ENCODE measurements at regions not wholly inside any gene's neighbourhood (a gene's known extent, or its start where the extent isn't known, plus 50 kb on each side); places are given as distances from the start of the nearest gene placed in this dataset.

GRCh38 chr12:107319533-107320032 lies 226.2 kb upstream of the CRY1 start:
- Histone ChIP-seq H4K20me1 (replicated peaks; ENCODE audit: control insufficient read depth, insufficient read depth, low read length) (no peaks in the 10 kb centered on the region; the same call in 1 of the 2 replicates), H3K9ac (ENCODE audit: insufficient read depth in 1 of 2, low read depth in 2 of 2, low read length in 2 of 2) (no peak overlapping the region), H3K4me3 (no peak overlapping the region), H3K9me1 (ENCODE audit: control insufficient read depth, insufficient read depth, low read length) (no peaks in the 10 kb centered on the region), H2AFZ (ENCODE audit: low read depth, low read length) (no peak overlapping the region), H3K4me2 (ENCODE audit: insufficient read depth, low read length) (no peak overlapping the region), H3K79me2 (ENCODE audit: control insufficient read depth, insufficient read depth, low read length) (no peaks in the 10 kb centered on the region), H3K36me3 (ENCODE audit: control insufficient read depth, insufficient read depth, low read length) (no peaks in the 10 kb centered on the region), H3K27ac (ENCODE audit: extremely low read depth, low read depth, low read length) (no peak overlapping the region), H3K27me3 (ENCODE audit: control insufficient read depth in 2 of 2, insufficient read depth in 2 of 2, low read length in 2 of 2) (peaks cover 2 to 34% of the 10 kb centered on the region in 2 experiments; a peak in 4 of 5 replicates), H3K9me3 (replicated peaks; ENCODE audit: control insufficient read depth, insufficient read depth, low read depth, low read length) (no peaks in the 10 kb centered on the region), H3K4me1 (replicated peaks in 1 of 2; ENCODE audit: control insufficient read depth in 2 of 2, insufficient read depth in 2 of 2, low read length in 2 of 2) (peaks cover 0 to 24% of the 10 kb centered on the region in 2 experiments; a peak in 2 of 5 replicates)
- POLR2A ChIA-PET = no interaction called here
- ATAC-seq = no peak
- CTCF ChIA-PET (ENCODE audit: low intra/inter-chr PET ratio) = no interaction called here
- DNase-seq (ENCODE audit: extremely low read depth in 1 of 4, low spot score in 3 of 4) = no peak
- WGBS (ENCODE audit: insufficient coverage, low coverage, missing lambda C conversion rate) = 73% methylated on average over 18 of the region's 60 CpGs
- in situ Hi-C loops (cut with MboI) (no loop called here), intact Hi-C loops (cut with micrococcal nuclease) (loop anchor here (10.0 kb wide), 1 partner anchor 185 kb away; no protein-coding TSS in a partner anchor)
- BruUV-seq (replicated peaks) = no TSS peak
- no peak for FAIRE-seq
- no peak for TF ChIP-seq WHSC1 (IDR thresholded peaks at IDR 0.05; ENCODE audit: low read length)
- TF ChIP-seq TBL1XR1 (IDR thresholded peaks at IDR 0.05; ENCODE audit: low read length in 2 of 2) = no peak
- no peak for TF ChIP-seq HES1 (IDR thresholded peaks at IDR 0.05; ENCODE audit: low read depth)
- no peak for TF ChIP-seq CHAMP1 (IDR thresholded peaks at IDR 0.05)
- no peak for TF ChIP-seq CREM (IDR thresholded peaks at IDR 0.05; ENCODE audit: low read depth)
- TF ChIP-seq ERF (CRISPR knock-in tag; IDR thresholded peaks at IDR 0.05) = no peak
- no peak for TF ChIP-seq E4F1 (CRISPR knock-in tag; IDR thresholded peaks at IDR 0.05; ENCODE audit: borderline replicate concordance)
- TF ChIP-seq HBP1 (CRISPR knock-in tag; IDR thresholded peaks at IDR 0.05) = no peak
- TF ChIP-seq SMAD2 (IDR thresholded peaks at IDR 0.05; ENCODE audit: low read depth, low read length) = no peak
- TF ChIP-seq ZBTB11 (CRISPR knock-in tag; IDR thresholded peaks at IDR 0.05) = no peak
- TF ChIP-seq ZFP30 (CRISPR knock-in tag; IDR thresholded peaks at IDR 0.05; ENCODE audit: borderline replicate concordance) = no peak
- TF ChIP-seq DNMT1 (IDR thresholded peaks at IDR 0.05) = no peak
